GM12865 (cell line): ENCODE measurements at regions not wholly inside any gene's neighbourhood (a gene's known extent, or its start where the extent isn't known, plus 50 kb on each side); places are given as distances from the start of the nearest gene placed in this dataset.

Source experiments
- DNase-seq: peaks from one replicate; pipeline ENCODE4 v3.0.0; 2010; ENCODE audit warnings: low read depth
- H3K4me3 ChIP-seq: 2 replicates; pipeline ENCODE4 v1.5.1; 2011; ENCODE audit warnings: mild to moderate bottlenecking, low read depth, low read length, control low read depth
- CTCF ChIP-seq: IDR thresholded peaks from 2 replicates; pipeline ENCODE4 v1.5.1; 2011; ENCODE audit warnings: low read length, control low read depth, low read depth, inconsistent platforms; ENCODE audit not compliant: insufficient read depth; ENCODE audit errors: missing control alignments

GRCh38 chr14:96698960-96699539 lies 98.1 kb upstream of the VRK1 start:
- peak overlapping the region; percentile 1; the same call in 1 of the 2 replicates for H3K4me3 ChIP-seq
- DNase-seq = peak; percentile 89
- peak; percentile 53 for TF ChIP-seq CTCF

GRCh38 chr14:96699666-96700065 lies 97.5 kb upstream of the VRK1 start:
- no peak for TF ChIP-seq CTCF
- no peak for DNase-seq
- no peak overlapping the region for H3K4me3 ChIP-seq

- H3K4me3 ChIP-seq = no peak overlapping the region
- no peak for TF ChIP-seq CTCF
- no peak for DNase-seq
Observed at GRCh38 chr14:96702831-96703230, 94.4 kb upstream of the VRK1 start.

GRCh38 chr14:96705422-96706092 lies 91.6 kb upstream of the VRK1 start:
- TF ChIP-seq CTCF = no peak
- no peak overlapping the region for H3K4me3 ChIP-seq
- no peak for DNase-seq

- DNase-seq = no peak
- no peak for TF ChIP-seq CTCF
- H3K4me3 ChIP-seq = no peak overlapping the region
Observed at GRCh38 chr14:96706893-96707292, 90.3 kb upstream of the VRK1 start.

- no peak overlapping the region for H3K4me3 ChIP-seq
- TF ChIP-seq CTCF = no peak
- peak; percentile 63 for DNase-seq
Observed at GRCh38 chr14:96710060-96710666, 87.0 kb upstream of the VRK1 start.
